ENCODE measurements at regions not wholly inside any gene's neighbourhood (a gene's known extent, or its start where the extent isn't known, plus 50 kb on each side); places are given as distances from the start of the nearest gene placed in this dataset.

GRCh38 chr10:131490991-131491594 lies 179.6 kb upstream of the TCERG1L start:
- no peak for TF ChIP-seq CTCF (IDR thresholded peaks at IDR 0.05; ENCODE audit: low read depth, low read length, poor library complexity, severe bottlenecking)
- no peak for TF ChIP-seq EZH2phosphoT487 (IDR thresholded peaks at IDR 0.05; ENCODE audit: borderline replicate concordance, low read length)

Data from DOHH2 (cell line).